Type B pancreatic cell (in vitro differentiated cells): ENCODE measurements at regions not wholly inside any gene's neighbourhood (a gene's known extent, or its start where the extent isn't known, plus 50 kb on each side); places are given as distances from the start of the nearest gene placed in this dataset.

ENCODE experiments used
- DNase-seq: peaks from one replicate; pipeline ENCODE4 v3.0.0; 2021; ENCODE audit warnings: mixed read lengths; ENCODE audit not compliant: unreplicated experiment; ENCODE audit errors: extremely low spot score
- H3K27ac Mint-ChIP-seq: 2 replicates; pipeline ENCODE4 v1.8.0; 2021; ENCODE audit warnings: mild to moderate bottlenecking, mixed read lengths
- H3K27me3 Mint-ChIP-seq: 2 replicates; pipeline ENCODE4 v1.8.0; 2021; ENCODE audit warnings: mixed read lengths
- H3K36me3 Mint-ChIP-seq: 2 replicates; pipeline ENCODE4 v1.8.0; 2021; ENCODE audit warnings: mixed read lengths
- H3K4me1 Mint-ChIP-seq: one replicate; pipeline ENCODE4 v1.8.0; 2021; ENCODE audit warnings: mixed read lengths; ENCODE audit not compliant: unreplicated experiment
- H3K4me3 Mint-ChIP-seq: 2 replicates; pipeline ENCODE4 v1.8.0; 2021; ENCODE audit warnings: mild to moderate bottlenecking, mixed read lengths
- H3K9me3 Mint-ChIP-seq: 2 replicates; pipeline ENCODE4 v1.8.0; 2021; ENCODE audit warnings: mixed read lengths
- CTCF ChIP-seq: fragments of 200-600 bp; sonication (generic); conservative IDR thresholded peaks from 2 replicates; pipeline ENCODE4 v1.5.0; 2021; ENCODE audit warnings: antibody characterized with exemption, mild to moderate bottlenecking

- Mint-ChIP-seq H3K9me3 (no peaks in the 10 kb centered on the region), H3K4me1 (no peaks in the 10 kb centered on the region), H3K27me3 (no peaks in the 10 kb centered on the region), H3K36me3 (no peaks in the 10 kb centered on the region), H3K27ac (no peak overlapping the region), H3K4me3 (no peak overlapping the region)
- no peak for DNase-seq
- no peak for TF ChIP-seq CTCF
These were observed 161.4 kb downstream of the TMEM200A start for GRCh38 chr6:130527173-130527572.

GRCh38 chr6:130529569-130530149, 163.8 kb downstream of the TMEM200A start:
- DNase-seq, result no peak
- Mint-ChIP-seq H3K27me3 (no peaks in the 10 kb centered on the region), H3K4me3 (no peak overlapping the region), H3K9me3 (no peaks in the 10 kb centered on the region), H3K27ac (no peak overlapping the region), H3K4me1 (no peaks in the 10 kb centered on the region), H3K36me3 (no peaks in the 10 kb centered on the region)
- no peak for TF ChIP-seq CTCF

- H3K27me3 Mint-ChIP-seq, result no peaks in the 10 kb centered on the region
- DNase-seq, result no peak
- no peaks in the 10 kb centered on the region for H3K4me1 Mint-ChIP-seq
- no peaks in the 10 kb centered on the region for H3K36me3 Mint-ChIP-seq
- no peaks in the 10 kb centered on the region for H3K9me3 Mint-ChIP-seq
- TF ChIP-seq CTCF, result no peak
- H3K4me3 Mint-ChIP-seq, result no peak overlapping the region
- no peak overlapping the region for H3K27ac Mint-ChIP-seq
These were observed 168.8 kb downstream of the TMEM200A start for GRCh38 chr6:130534627-130535026.

DNA sequence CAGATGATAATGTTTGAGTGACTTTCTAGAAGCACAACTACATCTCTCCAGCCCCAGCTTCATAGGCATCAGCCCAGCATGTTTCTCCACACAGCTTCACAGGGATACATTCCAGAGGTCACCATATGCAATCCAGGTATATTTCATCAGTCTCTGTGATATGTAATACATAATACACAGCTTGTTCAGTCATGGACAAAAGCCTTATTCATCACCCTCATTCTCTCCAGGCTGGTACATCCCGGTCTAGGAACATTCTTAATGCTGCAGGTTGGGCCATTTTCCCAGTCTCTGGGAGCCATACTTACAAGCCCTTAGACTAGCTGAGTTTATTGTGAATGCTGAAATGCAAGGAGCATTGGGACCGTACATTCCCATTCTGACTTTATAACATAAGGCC, 169.4 kb downstream of the TMEM200A start:
- H3K9me3 Mint-ChIP-seq, result no peaks in the 10 kb centered on the region
- no peak for TF ChIP-seq CTCF
- DNase-seq, result no peak
- H3K36me3 Mint-ChIP-seq, result no peaks in the 10 kb centered on the region
- H3K27ac Mint-ChIP-seq, result no peak overlapping the region
- no peaks in the 10 kb centered on the region for H3K4me1 Mint-ChIP-seq
- no peaks in the 10 kb centered on the region for H3K27me3 Mint-ChIP-seq
- H3K4me3 Mint-ChIP-seq, result no peak overlapping the region

DNA sequence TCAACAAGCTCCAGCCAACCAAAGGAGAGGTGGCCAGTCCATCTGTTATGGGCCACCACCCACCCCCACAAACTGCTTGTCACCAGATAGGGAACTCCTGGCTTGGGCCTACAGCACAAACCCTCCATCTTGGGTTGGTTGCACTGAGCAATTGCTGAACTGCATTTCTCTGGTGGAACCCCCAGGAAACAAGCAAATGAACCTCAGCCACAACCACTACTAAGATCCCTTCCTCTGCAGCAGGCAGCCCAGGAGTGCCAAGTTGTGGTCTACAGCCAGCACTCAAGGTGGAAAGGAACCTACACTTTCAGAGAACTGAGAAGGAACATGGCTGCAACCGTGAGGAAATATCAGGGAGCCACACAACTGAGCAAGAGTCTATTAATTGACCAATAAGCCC, 171.6 kb downstream of the TMEM200A start:
- Mint-ChIP-seq H3K4me3 (no peak overlapping the region), H3K4me1 (no peaks in the 10 kb centered on the region), H3K27ac (no peak overlapping the region), H3K9me3 (no peaks in the 10 kb centered on the region), H3K27me3 (no peaks in the 10 kb centered on the region), H3K36me3 (no peaks in the 10 kb centered on the region)
- no peak for DNase-seq
- TF ChIP-seq CTCF, result no peak

GRCh38 chr6:130547723-130548122, 181.9 kb downstream of the TMEM200A start:
- H3K36me3 Mint-ChIP-seq, result no peaks in the 10 kb centered on the region
- H3K9me3 Mint-ChIP-seq, result no peaks in the 10 kb centered on the region
- DNase-seq, result no peak
- H3K4me3 Mint-ChIP-seq, result no peak overlapping the region
- no peak for TF ChIP-seq CTCF
- no peaks in the 10 kb centered on the region for H3K27me3 Mint-ChIP-seq
- no peak overlapping the region for H3K27ac Mint-ChIP-seq
- H3K4me1 Mint-ChIP-seq, result no peaks in the 10 kb centered on the region
